ENCODE measurements at regions not wholly inside any gene's neighbourhood (a gene's known extent, or its start where the extent isn't known, plus 50 kb on each side); places are given as distances from the start of the nearest gene placed in this dataset.
A peak's percentile ranks its signal among the peaks of the same experiment; 100 is the strongest.

DNA sequence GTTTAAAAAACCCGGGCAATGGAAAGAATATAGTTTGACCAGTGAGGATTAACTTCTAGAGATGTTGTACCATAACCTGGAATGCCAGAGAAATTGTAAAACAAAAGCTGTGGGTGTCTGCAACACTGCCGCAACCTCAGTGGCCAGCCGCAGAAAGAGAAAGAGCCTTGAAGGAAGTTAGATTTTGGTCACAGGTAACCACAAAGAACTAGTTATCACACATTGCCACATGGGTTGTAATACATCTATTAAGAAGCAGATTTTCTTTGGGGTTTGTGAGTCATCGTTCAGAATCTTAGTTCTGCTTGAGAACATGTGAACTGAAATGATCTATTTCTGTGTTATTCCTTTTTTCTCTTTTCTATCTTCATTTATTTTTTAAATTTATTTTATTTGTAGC, 222.9 kb upstream of the AGAP1 start:
- FAIRE-seq: no peak
- TF ChIP-seq TAF1 (IDR thresholded peaks at IDR 0.05; ENCODE audit: low read depth, low read length) (no peak), POLR2AphosphoS5 (IDR thresholded peaks at IDR 0.05; ENCODE audit: low read depth, low read length) (no peak), SPI1 (IDR thresholded peaks at IDR 0.05; ENCODE audit: low read depth, low read length) (no peak), POU2F2 (IDR thresholded peaks at IDR 0.05; ENCODE audit: low read depth, low read length) (no peak), POLR2A (IDR thresholded peaks at IDR 0.05; ENCODE audit: low read depth, low read length) (no peak), PAX5 (IDR thresholded peaks at IDR 0.05; ENCODE audit: insufficient read depth, low read length, severe bottlenecking) (no peak)
- DNase-seq (ENCODE audit: insufficient read length, low spot score): peak; percentile 18

- FAIRE-seq (no peak), DNase-seq (ENCODE audit: insufficient read length, low spot score) (no peak)
- no peak for TF ChIP-seq POLR2AphosphoS5 (IDR thresholded peaks at IDR 0.05; ENCODE audit: low read depth, low read length)
These were observed 221.9 kb upstream of the AGAP1 start for GRCh38 chr2:235271936-235272335.

GRCh38 chr2:235274023-235274422, 219.8 kb upstream of the AGAP1 start:
- no peak for FAIRE-seq

GRCh38 chr2:235277485-235277884, 216.4 kb upstream of the AGAP1 start:
- FAIRE-seq (no peak), DNase-seq (ENCODE audit: insufficient read length, low spot score) (no peak)
- TF ChIP-seq POU2F2 (IDR thresholded peaks at IDR 0.05; ENCODE audit: low read depth, low read length) (no peak), POLR2A (IDR thresholded peaks at IDR 0.05; ENCODE audit: low read depth, low read length) (no peak), TAF1 (IDR thresholded peaks at IDR 0.05; ENCODE audit: low read depth, low read length) (no peak), PAX5 (IDR thresholded peaks at IDR 0.05; ENCODE audit: insufficient read depth, low read length, severe bottlenecking) (no peak), SPI1 (IDR thresholded peaks at IDR 0.05; ENCODE audit: low read depth, low read length) (no peak), POLR2AphosphoS5 (IDR thresholded peaks at IDR 0.05; ENCODE audit: low read depth, low read length) (no peak)

More at GRCh38 chr2:235274023-235274422, 219.8 kb upstream of the AGAP1 start:
- no peak for DNase-seq (ENCODE audit: insufficient read length, low spot score)
- TF ChIP-seq POU2F2 (IDR thresholded peaks at IDR 0.05; ENCODE audit: low read depth, low read length) (no peak), PAX5 (IDR thresholded peaks at IDR 0.05; ENCODE audit: insufficient read depth, low read length, severe bottlenecking) (no peak), POLR2A (IDR thresholded peaks at IDR 0.05; ENCODE audit: low read depth, low read length) (no peak), SPI1 (IDR thresholded peaks at IDR 0.05; ENCODE audit: low read depth, low read length) (no peak)

DNA sequence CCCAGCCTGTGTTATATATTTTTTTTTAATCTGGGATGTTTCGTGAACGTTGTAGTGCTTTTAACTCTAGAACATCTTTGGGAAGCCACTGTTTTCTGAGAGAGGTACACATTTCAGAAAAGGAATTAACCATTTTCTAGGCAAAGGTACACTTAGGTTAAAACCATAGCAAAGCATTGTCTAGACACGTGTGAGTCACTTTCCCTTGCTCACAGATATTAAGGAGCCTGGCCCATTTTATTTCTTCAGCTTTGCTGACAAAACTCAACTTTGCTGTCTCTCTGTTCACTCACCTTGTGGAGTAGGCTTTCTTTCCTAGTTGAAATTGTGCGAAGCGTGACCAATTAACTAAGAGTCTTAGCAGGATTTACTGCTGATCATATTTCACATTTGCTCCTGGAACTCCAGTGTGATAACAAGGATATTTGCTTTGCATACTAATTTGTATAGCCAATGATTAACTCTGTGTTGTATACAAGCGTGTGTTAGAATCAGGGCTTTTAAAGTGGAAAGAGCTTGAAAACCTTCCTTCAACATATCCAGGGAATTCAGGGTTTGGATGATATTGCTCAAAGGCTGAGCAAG, 215.0 kb upstream of the AGAP1 start:
- DNase-seq (ENCODE audit: insufficient read length, low spot score): no peak
- TF ChIP-seq POLR2AphosphoS5 (IDR thresholded peaks at IDR 0.05; ENCODE audit: low read depth, low read length): no peak
- TF ChIP-seq TAF1 (IDR thresholded peaks at IDR 0.05; ENCODE audit: low read depth, low read length): no peak
- no peak for TF ChIP-seq POLR2A (IDR thresholded peaks at IDR 0.05; ENCODE audit: low read depth, low read length)
- TF ChIP-seq SPI1 (IDR thresholded peaks at IDR 0.05; ENCODE audit: low read depth, low read length): no peak
- TF ChIP-seq POU2F2 (IDR thresholded peaks at IDR 0.05; ENCODE audit: low read depth, low read length): no peak
- TF ChIP-seq PAX5 (IDR thresholded peaks at IDR 0.05; ENCODE audit: insufficient read depth, low read length, severe bottlenecking): no peak
- FAIRE-seq: no peak

DNA sequence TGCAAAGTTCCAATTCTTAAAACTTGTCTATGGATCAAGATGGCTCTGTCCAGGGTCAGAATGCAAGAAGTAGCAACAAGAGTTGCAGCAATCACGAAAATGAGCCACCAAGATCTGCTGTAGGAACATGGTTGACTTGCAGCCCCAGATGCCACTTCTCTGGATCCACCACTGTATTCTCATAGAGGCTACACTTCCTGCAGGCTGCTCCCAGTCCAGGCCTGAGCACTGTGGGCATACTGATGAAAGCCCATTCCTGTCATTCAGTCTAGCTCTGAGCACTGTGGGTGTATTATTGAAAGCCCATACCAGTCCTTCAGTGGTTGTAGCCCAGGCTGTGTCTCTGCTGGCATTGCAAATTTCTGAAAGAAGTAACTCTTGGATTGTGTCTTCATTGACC, 213.9 kb upstream of the AGAP1 start:
- DNase-seq (ENCODE audit: insufficient read length, low spot score) (no peak), FAIRE-seq (no peak)
- no peak for TF ChIP-seq POU2F2 (IDR thresholded peaks at IDR 0.05; ENCODE audit: low read depth, low read length)
- no peak for TF ChIP-seq SPI1 (IDR thresholded peaks at IDR 0.05; ENCODE audit: low read depth, low read length)
- TF ChIP-seq PAX5 (IDR thresholded peaks at IDR 0.05; ENCODE audit: insufficient read depth, low read length, severe bottlenecking): no peak
- TF ChIP-seq TAF1 (IDR thresholded peaks at IDR 0.05; ENCODE audit: low read depth, low read length): no peak
- TF ChIP-seq POLR2AphosphoS5 (IDR thresholded peaks at IDR 0.05; ENCODE audit: low read depth, low read length): no peak
- TF ChIP-seq POLR2A (IDR thresholded peaks at IDR 0.05; ENCODE audit: low read depth, low read length): no peak

GRCh38 chr2:235283246-235283645, 210.6 kb upstream of the AGAP1 start:
- FAIRE-seq (no peak), DNase-seq (ENCODE audit: insufficient read length, low spot score) (no peak)
- TF ChIP-seq TAF1 (IDR thresholded peaks at IDR 0.05; ENCODE audit: low read depth, low read length) (no peak), POLR2AphosphoS5 (IDR thresholded peaks at IDR 0.05; ENCODE audit: low read depth, low read length) (no peak), SPI1 (IDR thresholded peaks at IDR 0.05; ENCODE audit: low read depth, low read length) (no peak), POU2F2 (IDR thresholded peaks at IDR 0.05; ENCODE audit: low read depth, low read length) (no peak), PAX5 (IDR thresholded peaks at IDR 0.05; ENCODE audit: insufficient read depth, low read length, severe bottlenecking) (no peak), POLR2A (IDR thresholded peaks at IDR 0.05; ENCODE audit: low read depth, low read length) (no peak)

- TF ChIP-seq PAX5 (IDR thresholded peaks at IDR 0.05; ENCODE audit: insufficient read depth, low read length, severe bottlenecking) (no peak), POU2F2 (IDR thresholded peaks at IDR 0.05; ENCODE audit: low read depth, low read length) (no peak), POLR2A (IDR thresholded peaks at IDR 0.05; ENCODE audit: low read depth, low read length) (no peak), TAF1 (IDR thresholded peaks at IDR 0.05; ENCODE audit: low read depth, low read length) (no peak), POLR2AphosphoS5 (IDR thresholded peaks at IDR 0.05; ENCODE audit: low read depth, low read length) (no peak), SPI1 (IDR thresholded peaks at IDR 0.05; ENCODE audit: low read depth, low read length) (no peak)
- FAIRE-seq: no peak
- no peak for DNase-seq (ENCODE audit: insufficient read length, low spot score)
These were observed 207.0 kb upstream of the AGAP1 start for GRCh38 chr2:235286622-235287374.

- TF ChIP-seq SPI1 (IDR thresholded peaks at IDR 0.05; ENCODE audit: low read depth, low read length) (no peak), TAF1 (IDR thresholded peaks at IDR 0.05; ENCODE audit: low read depth, low read length) (no peak), POLR2A (IDR thresholded peaks at IDR 0.05; ENCODE audit: low read depth, low read length) (no peak), POU2F2 (IDR thresholded peaks at IDR 0.05; ENCODE audit: low read depth, low read length) (no peak), PAX5 (IDR thresholded peaks at IDR 0.05; ENCODE audit: insufficient read depth, low read length, severe bottlenecking) (no peak), POLR2AphosphoS5 (IDR thresholded peaks at IDR 0.05; ENCODE audit: low read depth, low read length) (no peak)
- FAIRE-seq: no peak
- DNase-seq (ENCODE audit: insufficient read length, low spot score): no peak
These were observed 206.5 kb upstream of the AGAP1 start for GRCh38 chr2:235287375-235287733.

GRCh38 chr2:235291461-235291860, 202.4 kb upstream of the AGAP1 start:
- TF ChIP-seq TAF1 (IDR thresholded peaks at IDR 0.05; ENCODE audit: low read depth, low read length) (no peak), POLR2A (IDR thresholded peaks at IDR 0.05; ENCODE audit: low read depth, low read length) (no peak), POU2F2 (IDR thresholded peaks at IDR 0.05; ENCODE audit: low read depth, low read length) (no peak), PAX5 (IDR thresholded peaks at IDR 0.05; ENCODE audit: insufficient read depth, low read length, severe bottlenecking) (no peak), SPI1 (IDR thresholded peaks at IDR 0.05; ENCODE audit: low read depth, low read length) (no peak), POLR2AphosphoS5 (IDR thresholded peaks at IDR 0.05; ENCODE audit: low read depth, low read length) (no peak)
- DNase-seq (ENCODE audit: insufficient read length, low spot score) (no peak), FAIRE-seq (no peak)

Data from GM12891 (cell line).